Coronary artery (tissue), 2 donors: ENCODE measurements at regions not wholly inside any gene's neighbourhood (a gene's known extent, or its start where the extent isn't known, plus 50 kb on each side); places are given as distances from the start of the nearest gene placed in this dataset.

ENCODE experiments used
- DNase-seq: peaks from one replicate; pipeline ENCODE4 v3.0.0-alpha.2; 2017; ENCODE audit warnings: low spot score
- H3K27ac ChIP-seq, 2 donors: fragments of 200-600 bp; sonication (generic); one replicate each; pipeline ENCODE4 v1.5.1; 2016 to 2019
- H3K4me3 ChIP-seq: fragments of 200-600 bp; sonication (generic); 2 replicates; pipeline ENCODE4 v1.5.1; 2016; ENCODE audit warnings: mild to moderate bottlenecking, moderate library complexity
- CTCF ChIP-seq: fragments of 200-600 bp; sonication (generic); IDR thresholded peaks from one replicate; pipeline ENCODE4 v1.5.1; 2019; ENCODE audit warnings: antibody characterized with exemption

GRCh38 chr4:155600244-155600643 lies 66.4 kb upstream of the GUCY1A1 start:
- TF ChIP-seq CTCF = no peak
- no peak for DNase-seq
- Histone ChIP-seq H3K4me3 (no peak overlapping the region), H3K27ac (no peak overlapping the region)

- no peak for DNase-seq
- Histone ChIP-seq H3K27ac (no peak overlapping the region), H3K4me3 (no peak overlapping the region)
- TF ChIP-seq CTCF = no peak
Measured at GRCh38 chr4:155599596-155599995, 67.1 kb upstream of the GUCY1A1 start.

- DNase-seq = no peak
- H3K27ac ChIP-seq = no peak overlapping the region
- no peak overlapping the region for H3K4me3 ChIP-seq
- TF ChIP-seq CTCF = no peak
Measured at GRCh38 chr4:155599085-155599484, 67.6 kb upstream of the GUCY1A1 start.

- TF ChIP-seq CTCF = no peak
- no peak for DNase-seq
- no peak overlapping the region for H3K27ac ChIP-seq
- no peak overlapping the region for H3K4me3 ChIP-seq
Measured at GRCh38 chr4:155597933-155598451, 68.7 kb upstream of the GUCY1A1 start.

GRCh38 chr4:155597281-155597680 lies 69.4 kb upstream of the GUCY1A1 start:
- DNase-seq = no peak
- no peak overlapping the region for H3K4me3 ChIP-seq
- H3K27ac ChIP-seq = no peak overlapping the region
- TF ChIP-seq CTCF = no peak

- TF ChIP-seq CTCF = no peak
- H3K4me3 ChIP-seq = no peak overlapping the region
- no peak for DNase-seq
- H3K27ac ChIP-seq = no peak overlapping the region
Measured at GRCh38 chr4:155593793-155594192, 72.9 kb upstream of the GUCY1A1 start.

GRCh38 chr4:155592938-155593297 lies 73.7 kb upstream of the GUCY1A1 start:
- no peak for DNase-seq
- peak overlapping the region in 1 of 2 donors; percentile 24 for H3K27ac ChIP-seq
- no peak for TF ChIP-seq CTCF
- H3K4me3 ChIP-seq = no peak overlapping the region
